ENCODE measurements at regions not wholly inside any gene's neighbourhood (a gene's known extent, or its start where the extent isn't known, plus 50 kb on each side); places are given as distances from the start of the nearest gene placed in this dataset.

- no peak for TF ChIP-seq RAD21 (conservative IDR thresholded peaks at IDR 0.05)
- no peak for TF ChIP-seq CTCF (IDR thresholded peaks at IDR 0.05; ENCODE audit: poor library complexity, severe bottlenecking)
- TF ChIP-seq EP300 (conservative IDR thresholded peaks at IDR 0.05; ENCODE audit: poor library complexity, severe bottlenecking), result no peak
- TF ChIP-seq REST (IDR thresholded peaks at IDR 0.05; ENCODE audit: borderline replicate concordance), result no peak
Observed at GRCh38 chrX:39016556-39016955, 215.3 kb downstream of the MID1IP1 start.
